Brain microvascular endothelial cell (primary cell): ENCODE measurements at regions not wholly inside any gene's neighbourhood (a gene's known extent, or its start where the extent isn't known, plus 50 kb on each side); places are given as distances from the start of the nearest gene placed in this dataset.

Source experiments
- DNase-seq: peaks from one replicate; pipeline ENCODE4 v3.0.0-alpha.2; 2020
- H3K27ac ChIP-seq: fragments of 250-450 bp; sonication (Bioruptor Pico); 2 replicates; pipeline ENCODE4 v1.5.1; 2020; ENCODE audit warnings: mild to moderate bottlenecking, moderate library complexity
- H3K27me3 ChIP-seq: fragments of 250-450 bp; sonication (Bioruptor Pico); replicated peaks from 2 replicates; pipeline ENCODE4 v1.5.1; 2020; ENCODE audit warnings: mild to moderate bottlenecking
- H3K36me3 ChIP-seq: fragments of 250-450 bp; sonication (Bioruptor Pico); replicated peaks from 2 replicates; pipeline ENCODE4 v1.5.1; 2020; ENCODE audit warnings: mild to moderate bottlenecking
- H3K4me3 ChIP-seq: 2 replicates; pipeline ENCODE4 v1.5.1; 2011; ENCODE audit warnings: low read depth, mild to moderate bottlenecking, control low read depth, low read length, moderate library complexity
- in situ Hi-C: cut with HindIII; loops from 2 replicates; pipeline ENCODE4 v1.10.0; 2017; ENCODE audit warnings: low sequenced_read_pairs, low pct_ligation_motif_present
- TF ChIP-seq, protein P1 (sequence below): IDR thresholded peaks from 2 replicates; pipeline ENCODE4 v1.5.1; 2011; ENCODE audit warnings: low read depth, mild to moderate bottlenecking, moderate library complexity, low read length, control low read depth, inconsistent platforms; ENCODE audit errors: missing control alignments

DNA sequence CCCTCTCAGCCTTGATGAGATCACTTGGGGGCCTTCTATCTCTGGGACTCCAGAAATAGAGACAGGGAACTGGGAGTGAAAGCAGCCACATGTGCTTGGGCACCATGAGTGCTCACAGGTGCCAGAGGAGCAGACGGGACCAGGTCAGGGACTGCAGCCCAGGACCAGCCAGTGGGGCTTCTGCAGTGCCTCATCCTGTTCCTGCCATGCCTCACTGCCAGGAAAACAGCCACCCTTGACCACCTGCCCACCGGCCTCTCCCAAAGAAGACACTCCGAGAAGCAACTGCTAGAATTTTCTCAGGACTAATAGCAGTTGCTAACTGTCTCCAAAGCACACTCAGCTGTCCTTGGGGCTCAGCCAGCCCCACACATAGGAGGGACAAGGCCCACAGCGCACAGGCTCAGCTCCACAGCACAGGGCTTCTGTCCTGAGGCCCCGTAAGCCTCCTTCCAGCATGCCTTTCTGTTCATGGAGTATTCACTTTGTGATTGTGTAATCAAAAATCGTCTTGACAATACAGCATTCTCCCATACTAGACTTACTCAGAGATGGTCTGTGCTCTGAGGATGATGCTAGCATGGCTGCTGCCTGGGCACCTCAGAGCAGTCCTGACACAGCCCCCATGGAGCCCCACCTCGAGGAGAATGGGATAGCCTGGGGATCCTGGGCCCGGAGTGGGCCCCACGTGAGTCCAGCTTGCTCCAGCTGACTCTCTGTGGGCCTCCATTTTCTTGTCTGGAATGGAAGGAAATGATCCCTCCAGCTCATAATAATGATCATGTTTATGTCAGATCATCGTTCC, 115.7 kb upstream of the RET start:
- DNase-seq = no peak
- in situ Hi-C loops = no loop called here

DNA sequence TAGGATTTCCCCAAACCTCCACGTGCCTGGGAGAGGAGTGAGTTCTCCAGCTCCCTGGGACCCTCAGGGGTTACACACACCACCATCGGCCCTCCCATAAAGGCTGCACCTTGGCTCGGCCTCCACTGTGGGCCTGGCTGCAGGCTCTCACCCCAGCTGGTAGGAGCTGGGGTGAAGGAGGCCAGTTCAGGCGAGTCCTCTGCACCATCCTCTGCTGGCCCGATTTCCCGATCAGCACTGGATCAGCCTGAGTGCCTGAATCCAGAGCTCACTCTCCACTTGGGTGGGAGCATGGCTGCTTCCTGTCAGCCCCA, 115.1 kb upstream of the RET start:
- TF ChIP-seq, protein P1, sequence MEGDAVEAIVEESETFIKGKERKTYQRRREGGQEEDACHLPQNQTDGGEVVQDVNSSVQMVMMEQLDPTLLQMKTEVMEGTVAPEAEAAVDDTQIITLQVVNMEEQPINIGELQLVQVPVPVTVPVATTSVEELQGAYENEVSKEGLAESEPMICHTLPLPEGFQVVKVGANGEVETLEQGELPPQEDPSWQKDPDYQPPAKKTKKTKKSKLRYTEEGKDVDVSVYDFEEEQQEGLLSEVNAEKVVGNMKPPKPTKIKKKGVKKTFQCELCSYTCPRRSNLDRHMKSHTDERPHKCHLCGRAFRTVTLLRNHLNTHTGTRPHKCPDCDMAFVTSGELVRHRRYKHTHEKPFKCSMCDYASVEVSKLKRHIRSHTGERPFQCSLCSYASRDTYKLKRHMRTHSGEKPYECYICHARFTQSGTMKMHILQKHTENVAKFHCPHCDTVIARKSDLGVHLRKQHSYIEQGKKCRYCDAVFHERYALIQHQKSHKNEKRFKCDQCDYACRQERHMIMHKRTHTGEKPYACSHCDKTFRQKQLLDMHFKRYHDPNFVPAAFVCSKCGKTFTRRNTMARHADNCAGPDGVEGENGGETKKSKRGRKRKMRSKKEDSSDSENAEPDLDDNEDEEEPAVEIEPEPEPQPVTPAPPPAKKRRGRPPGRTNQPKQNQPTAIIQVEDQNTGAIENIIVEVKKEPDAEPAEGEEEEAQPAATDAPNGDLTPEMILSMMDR = no peak
- no peaks in the 10 kb centered on the region for H3K27me3 ChIP-seq
- H3K4me3 ChIP-seq = no peak overlapping the region
- DNase-seq = no peak
- no peak overlapping the region for H3K27ac ChIP-seq
- H3K36me3 ChIP-seq = no peaks in the 10 kb centered on the region
- in situ Hi-C loops = no loop called here

More for the DNA sequence above, 115.7 kb upstream of the RET start:
- Histone ChIP-seq H3K4me3 (no peak overlapping the region), H3K27me3 (no peaks in the 10 kb centered on the region), H3K27ac (no peak overlapping the region), H3K36me3 (no peaks in the 10 kb centered on the region)
- TF ChIP-seq, protein P1 = no peak

DNA sequence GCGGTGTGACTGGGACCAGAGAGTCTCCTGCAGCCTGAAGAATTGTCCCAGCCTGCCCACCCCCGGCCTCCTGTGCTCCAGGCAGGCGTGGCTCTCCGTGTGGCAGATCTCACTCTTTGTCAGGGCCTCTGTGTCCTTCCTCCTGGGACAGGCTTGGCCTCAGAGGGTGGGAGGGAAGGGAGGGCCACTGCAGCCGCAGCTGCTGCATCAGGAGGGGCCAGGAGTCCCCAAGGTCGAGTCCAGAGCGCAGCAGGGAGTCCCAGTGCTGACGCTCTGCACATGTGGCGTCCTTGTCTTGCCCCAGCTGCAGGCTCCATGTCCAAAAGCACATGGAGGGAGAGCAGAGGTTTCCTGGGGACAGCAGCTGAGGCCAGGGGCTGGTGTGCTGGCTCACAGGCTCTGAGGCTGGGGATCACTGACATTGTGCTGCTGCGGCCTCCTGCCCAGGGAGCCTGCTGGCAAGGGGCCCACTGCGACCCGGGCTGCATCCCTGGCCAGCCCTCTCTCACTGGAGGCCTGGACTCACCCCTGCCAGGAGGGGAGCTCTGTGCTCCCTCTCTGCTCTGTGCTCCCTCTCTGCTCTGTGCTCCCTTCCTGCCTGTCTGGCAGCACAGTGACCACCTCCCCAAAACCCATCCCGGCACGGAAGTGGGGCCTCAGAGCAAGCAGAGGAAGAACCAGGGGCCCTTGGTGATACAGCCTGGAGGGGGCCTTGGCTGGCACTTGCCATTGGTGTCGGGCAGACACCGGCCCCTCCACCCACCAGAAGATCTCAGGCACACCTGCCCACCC, 114.6 kb upstream of the RET start:
- Histone ChIP-seq H3K27ac (no peak overlapping the region), H3K27me3 (no peaks in the 10 kb centered on the region), H3K4me3 (no peak overlapping the region), H3K36me3 (no peaks in the 10 kb centered on the region)
- in situ Hi-C loops = no loop called here
- TF ChIP-seq, protein P1 = no peak
- DNase-seq = no peak

DNA sequence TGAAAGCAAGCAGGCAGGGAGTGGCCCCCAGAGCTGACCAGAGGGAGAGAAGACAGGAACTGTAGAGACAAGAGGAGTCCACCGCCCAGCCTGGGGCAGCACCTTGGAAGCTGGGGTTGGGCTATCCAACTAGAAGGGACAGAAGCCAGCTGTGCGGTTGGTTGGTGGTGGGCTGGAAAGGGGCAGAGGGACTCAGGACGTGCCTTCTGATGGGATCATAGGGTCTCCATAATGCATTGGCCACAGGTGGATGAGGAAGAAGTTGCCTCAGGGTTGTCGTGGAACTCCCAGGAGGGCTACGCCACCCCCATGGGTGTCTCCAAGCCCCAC, 114.0 kb upstream of the RET start:
- H3K4me3 ChIP-seq = no peak overlapping the region
- in situ Hi-C loops = no loop called here
- no peak overlapping the region for H3K27ac ChIP-seq
- no peaks in the 10 kb centered on the region for H3K36me3 ChIP-seq
- DNase-seq = no peak
- no peaks in the 10 kb centered on the region for H3K27me3 ChIP-seq
- TF ChIP-seq, protein P1 = no peak

- no peak for DNase-seq
- H3K27ac ChIP-seq = no peak overlapping the region
- TF ChIP-seq, protein P1 = no peak
- H3K4me3 ChIP-seq = no peak overlapping the region
- H3K27me3 ChIP-seq = no peaks in the 10 kb centered on the region
- in situ Hi-C loops = no loop called here
- H3K36me3 ChIP-seq = no peaks in the 10 kb centered on the region
These were observed 113.6 kb upstream of the RET start for GRCh38 chr10:42963312-42963711.
